Gastroesophageal sphincter (tissue), 4 donors: ENCODE measurements at regions not wholly inside any gene's neighbourhood (a gene's known extent, or its start where the extent isn't known, plus 50 kb on each side); places are given as distances from the start of the nearest gene placed in this dataset.

Experiments used
- ATAC-seq: fragments of 150-250 bp; one replicate; pipeline ENCODE4 v1.9.1; 2016; ENCODE audit warnings: mild to moderate bottlenecking, moderate library complexity
- H3K27ac ChIP-seq, 4 donors: fragments of 200-600 bp; sonication (generic) in 3 of 4; 1 replicate in 3 of 4; 2 replicates in 1 of 4; pipeline ENCODE4 v1.5.1; 2016 to 2019
- H3K27me3 ChIP-seq: fragments of 200-600 bp; sonication (generic); one replicate; pipeline ENCODE4 v1.5.1; 2019
- H3K36me3 ChIP-seq, 2 donors: fragments of 200-600 bp; sonication (generic); one replicate each; pipeline ENCODE4 v1.5.1; 2019; ENCODE audit warnings: control low read depth in 1 of 2
- H3K4me1 ChIP-seq, 3 donors: fragments of 200-600 bp; sonication (generic); 1 replicate in 2 of 3; 2 replicates in 1 of 3; pipeline ENCODE4 v1.5.1; 2016 to 2019; ENCODE audit warnings: control low read depth in 2 of 3
- H3K4me3 ChIP-seq, 2 donors: fragments of 200-600 bp; sonication (generic); one replicate each; pipeline ENCODE4 v1.5.1; 2019; ENCODE audit warnings: mild to moderate bottlenecking in 1 of 2, moderate library complexity in 1 of 2
- H3K9me3 ChIP-seq, 3 donors: fragments of 200-600 bp; sonication (generic); one replicate each; pipeline ENCODE4 v1.5.1; 2017 to 2019; ENCODE audit warnings: control low read depth in 2 of 3
- EP300 ChIP-seq: sonication (generic); formaldehyde crosslinking; IDR thresholded peaks from one replicate; pipeline ENCODE4 v1.6.1; 2017; ENCODE audit warnings: antibody characterized with exemption, mild to moderate bottlenecking
- POLR2A ChIP-seq, 2 donors: fragments of 450-650 bp; IDR thresholded peaks; one replicate each; pipeline ENCODE4 v1.6.1; 2017; ENCODE audit warnings: antibody characterized with exemption in 2 of 2, mild to moderate bottlenecking in 2 of 2, moderate library complexity in 1 of 2
- POLR2AphosphoS5 ChIP-seq: sonication (generic); formaldehyde crosslinking; IDR thresholded peaks from one replicate; pipeline ENCODE4 v1.6.1; 2017; ENCODE audit warnings: antibody characterized with exemption
- WGBS, 2 donors: methylation state at CpG; one replicate each; pipeline ENCODE4 v1.1.5; 2018; ENCODE audit warnings: low coverage in 1 of 2; 5-methylcytosine and 5-hydroxymethylcytosine counted together
- TF ChIP-seq, protein P1 (sequence below), 4 experiments: fragments of 200-600 bp in 2 of 4; fragments of 450-650 bp in 2 of 4; sonication (generic) in 1 of 4; IDR thresholded peaks; one replicate each; pipeline ENCODE4 v1.5.1; 2017 to 2019; ENCODE audit warnings: antibody characterized with exemption in 4 of 4, mild to moderate bottlenecking in 2 of 4, moderate library complexity in 2 of 4

DNA sequence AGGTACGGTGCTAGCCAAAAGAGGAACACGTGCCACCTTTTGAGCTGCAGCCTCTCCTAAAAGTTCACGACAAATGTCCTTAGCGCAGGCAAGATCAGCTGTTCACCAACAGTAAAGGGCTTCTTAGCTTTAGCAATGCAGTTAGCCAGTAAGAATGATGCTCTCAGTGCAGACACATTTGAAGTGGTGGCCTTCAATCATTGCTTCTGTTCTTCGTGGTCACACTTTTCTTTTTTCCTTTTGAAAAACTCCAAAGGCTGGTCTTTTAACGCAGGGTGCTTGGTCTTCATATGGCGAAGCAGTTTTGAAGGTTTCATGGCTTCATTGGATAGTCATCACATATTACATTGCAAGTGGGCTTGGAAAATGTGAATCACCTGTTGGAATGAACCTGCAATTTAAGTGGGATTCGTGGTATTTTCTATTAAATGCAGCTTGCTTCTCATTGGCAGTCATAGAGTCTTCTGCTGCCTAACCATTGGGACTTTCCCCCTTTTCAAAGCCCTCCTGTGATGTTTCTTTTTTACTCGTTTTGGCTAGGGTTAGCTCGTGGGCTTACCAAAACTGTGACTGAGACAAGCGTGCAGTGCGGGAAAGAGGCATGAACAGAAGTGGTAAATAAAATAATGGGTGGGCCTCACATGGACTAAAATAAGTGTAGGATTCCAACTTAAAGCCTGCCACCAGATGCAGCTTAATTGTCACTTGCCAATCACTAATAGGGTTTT is 100.9 kb downstream of the MRPL36 start:
- no peaks in the 10 kb centered on the region for H3K36me3 ChIP-seq

DNA sequence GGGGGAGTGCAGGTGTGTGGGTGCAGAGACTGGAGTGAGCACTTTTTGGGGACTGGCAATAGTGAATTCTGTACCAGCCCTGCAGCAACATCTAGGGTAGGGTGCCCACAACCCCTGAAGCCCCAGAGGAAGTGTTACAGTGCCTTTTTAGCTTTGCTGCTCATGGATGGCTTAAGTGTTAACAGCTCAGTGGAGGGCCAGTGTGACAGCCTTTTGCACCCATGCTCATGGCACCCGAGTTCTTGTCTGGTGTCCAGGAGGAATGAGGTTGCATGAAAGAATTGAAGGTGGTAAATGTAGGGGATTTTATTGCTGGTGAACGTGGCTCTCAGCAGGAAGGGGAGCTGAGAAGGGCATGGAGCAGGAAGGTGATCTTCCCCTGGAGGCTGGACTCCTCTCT is 107.3 kb downstream of the MRPL36 start:
- 36% methylated on average over 2 of the region's 2 CpGs; no CpG with 5 or more reads in 1 of the 2 donors for WGBS, 2 donors
- no peak overlapping the region for H3K4me3 ChIP-seq
- no peak for ATAC-seq

More for the DNA sequence above, 100.9 kb downstream of the MRPL36 start:
- Histone ChIP-seq H3K4me1 (no peaks in the 10 kb centered on the region), H3K4me3 (no peak overlapping the region), H3K27ac (no peak overlapping the region), H3K27me3 (peaks cover 50% of the 10 kb centered on the region), H3K9me3 (no peaks in the 10 kb centered on the region)
- 82 to 83% methylated on average over 4 to 9 of the region's 12 CpGs for WGBS, 2 donors
- no peak for ATAC-seq
- no peak for TF ChIP-seq POLR2AphosphoS5
- TF ChIP-seq, protein P1, sequence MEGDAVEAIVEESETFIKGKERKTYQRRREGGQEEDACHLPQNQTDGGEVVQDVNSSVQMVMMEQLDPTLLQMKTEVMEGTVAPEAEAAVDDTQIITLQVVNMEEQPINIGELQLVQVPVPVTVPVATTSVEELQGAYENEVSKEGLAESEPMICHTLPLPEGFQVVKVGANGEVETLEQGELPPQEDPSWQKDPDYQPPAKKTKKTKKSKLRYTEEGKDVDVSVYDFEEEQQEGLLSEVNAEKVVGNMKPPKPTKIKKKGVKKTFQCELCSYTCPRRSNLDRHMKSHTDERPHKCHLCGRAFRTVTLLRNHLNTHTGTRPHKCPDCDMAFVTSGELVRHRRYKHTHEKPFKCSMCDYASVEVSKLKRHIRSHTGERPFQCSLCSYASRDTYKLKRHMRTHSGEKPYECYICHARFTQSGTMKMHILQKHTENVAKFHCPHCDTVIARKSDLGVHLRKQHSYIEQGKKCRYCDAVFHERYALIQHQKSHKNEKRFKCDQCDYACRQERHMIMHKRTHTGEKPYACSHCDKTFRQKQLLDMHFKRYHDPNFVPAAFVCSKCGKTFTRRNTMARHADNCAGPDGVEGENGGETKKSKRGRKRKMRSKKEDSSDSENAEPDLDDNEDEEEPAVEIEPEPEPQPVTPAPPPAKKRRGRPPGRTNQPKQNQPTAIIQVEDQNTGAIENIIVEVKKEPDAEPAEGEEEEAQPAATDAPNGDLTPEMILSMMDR (IDR thresholded peaks at IDR 0.05) = no peak
- TF ChIP-seq EP300 = no peak
- no peak for TF ChIP-seq POLR2A (IDR thresholded peaks at IDR 0.05)

DNA sequence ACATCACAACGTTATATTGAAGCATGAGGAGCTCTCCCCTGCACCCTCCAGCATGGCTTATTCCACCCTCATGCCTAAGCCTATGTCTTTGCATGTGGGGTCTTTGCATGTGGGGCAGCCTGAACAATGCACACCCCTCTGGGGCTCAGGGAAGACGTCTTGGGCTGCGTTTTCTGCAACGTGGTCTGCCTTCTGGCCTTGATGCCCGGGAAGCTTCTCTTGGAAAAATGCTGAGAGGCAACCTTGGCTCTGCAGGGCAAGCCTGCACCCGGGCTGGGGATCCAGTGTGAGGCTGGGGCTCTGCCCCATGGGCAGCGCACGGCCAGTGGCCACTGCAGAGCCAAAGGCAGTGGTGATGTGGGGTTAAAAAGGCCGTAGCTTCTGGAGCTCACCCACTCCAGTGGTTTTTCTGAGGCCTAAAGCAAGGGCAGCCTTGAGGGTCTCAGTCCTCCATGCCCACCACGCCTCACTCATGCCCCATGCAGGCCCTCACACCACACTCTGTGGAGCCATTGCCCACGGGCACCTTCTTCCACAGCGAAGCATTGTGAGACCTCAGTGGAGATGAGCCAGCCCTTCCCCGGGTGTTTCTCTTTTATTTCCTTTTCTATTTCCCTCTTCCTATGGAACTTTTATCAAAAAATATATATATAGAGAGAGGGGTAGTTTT is 112.2 kb downstream of the MRPL36 start:
- no peaks in the 10 kb centered on the region for H3K36me3 ChIP-seq
- no peak for ATAC-seq
- no peak overlapping the region for H3K4me3 ChIP-seq
- H3K27me3 ChIP-seq = peaks cover 35% of the 10 kb centered on the region
- 94% methylated on average over 3 of the region's 13 CpGs; no CpG with 5 or more reads in 1 of the 2 donors for WGBS, 2 donors
- no peak overlapping the region for H3K27ac ChIP-seq
- TF ChIP-seq POLR2A (IDR thresholded peaks at IDR 0.05) (no peak), EP300 (no peak), POLR2AphosphoS5 (no peak)
- TF ChIP-seq, protein P1 (IDR thresholded peaks at IDR 0.05) = no peak
- peaks cover 0 to 18% (median 0%) of the 10 kb centered on the region in 3 donors for H3K9me3 ChIP-seq
- H3K4me1 ChIP-seq = no peaks in the 10 kb centered on the region

More for the DNA sequence above, 107.3 kb downstream of the MRPL36 start:
- H3K36me3 ChIP-seq = no peaks in the 10 kb centered on the region
- H3K27me3 ChIP-seq = peaks cover 19% of the 10 kb centered on the region
- no peak overlapping the region for H3K27ac ChIP-seq
- H3K9me3 ChIP-seq = peaks cover 0 to 18% (median 0%) of the 10 kb centered on the region in 3 donors
- no peaks in the 10 kb centered on the region for H3K4me1 ChIP-seq
- TF ChIP-seq POLR2A (IDR thresholded peaks at IDR 0.05) (no peak), POLR2AphosphoS5 (no peak), EP300 (no peak)
- TF ChIP-seq, protein P1 (IDR thresholded peaks at IDR 0.05) = no peak

DNA sequence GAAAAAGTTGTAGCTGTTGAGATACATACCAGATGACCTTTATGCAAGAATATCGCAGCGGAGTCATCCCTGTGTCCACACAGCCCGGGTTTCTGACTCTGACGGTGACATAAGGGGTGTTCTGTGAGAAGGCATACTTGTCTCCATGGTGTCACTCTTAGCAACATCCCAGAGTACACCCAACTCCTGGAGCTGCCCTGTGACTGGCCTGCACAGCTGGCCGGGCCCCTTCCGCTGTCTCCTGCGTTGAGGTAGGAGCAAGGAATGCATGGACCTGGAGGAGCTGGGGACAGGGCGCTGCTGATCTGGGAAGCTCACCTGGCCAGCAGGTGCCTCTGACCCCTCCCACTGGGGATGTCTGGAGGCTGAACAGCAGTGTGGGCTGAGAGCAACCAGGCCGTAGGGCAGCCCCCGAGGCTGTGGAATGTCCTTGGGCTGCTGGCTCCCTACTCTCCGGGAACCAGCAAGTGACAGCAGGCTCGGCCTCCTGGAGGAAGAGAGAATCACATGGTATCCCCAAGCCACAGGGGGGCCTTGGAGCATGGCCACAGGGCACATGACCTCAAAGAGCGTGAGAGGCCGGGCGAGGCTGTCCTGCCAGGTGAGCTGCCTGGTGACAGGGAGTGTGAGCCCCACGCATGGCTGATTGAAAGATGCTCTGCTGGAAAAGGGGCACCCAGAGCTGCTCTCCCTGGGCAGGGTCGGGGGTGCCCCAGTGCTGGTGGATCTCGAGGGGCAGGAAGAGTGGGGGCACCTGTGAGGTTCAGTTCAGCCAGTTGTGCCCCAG is 113.4 kb downstream of the MRPL36 start:
- H3K27ac ChIP-seq = no peak overlapping the region
- ATAC-seq = no peak
- H3K27me3 ChIP-seq = peaks cover 35% of the 10 kb centered on the region
- H3K4me1 ChIP-seq = no peaks in the 10 kb centered on the region
- TF ChIP-seq, protein P1 (IDR thresholded peaks at IDR 0.05) = no peak
- no peak for TF ChIP-seq EP300
- no peak for TF ChIP-seq POLR2AphosphoS5
- no peak for TF ChIP-seq POLR2A (IDR thresholded peaks at IDR 0.05)
- no peaks in the 10 kb centered on the region for H3K36me3 ChIP-seq
- WGBS, 2 donors = 48 to 72% methylated on average over 5 to 6 of the region's 18 CpGs
- peaks cover 0 to 18% (median 0%) of the 10 kb centered on the region in 3 donors for H3K9me3 ChIP-seq
- no peak overlapping the region for H3K4me3 ChIP-seq
